Mucosa of rectum (tissue), 2 donors: ENCODE measurements at regions not wholly inside any gene's neighbourhood (a gene's known extent, or its start where the extent isn't known, plus 50 kb on each side); places are given as distances from the start of the nearest gene placed in this dataset.

Experiments
- H3K27ac ChIP-seq, 2 donors: one replicate each; pipeline ENCODE4 v1.7.0; 2013; ENCODE audit warnings: inconsistent platforms in 2 of 2, low read depth in 2 of 2, low read length in 2 of 2
- H3K27me3 ChIP-seq, 2 donors: one replicate each; pipeline ENCODE4 v1.7.0; 2013; ENCODE audit warnings: low read length in 2 of 2; ENCODE audit not compliant: control insufficient read depth in 2 of 2, insufficient read depth in 2 of 2
- H3K36me3 ChIP-seq, 2 donors: one replicate each; pipeline ENCODE4 v1.7.0; 2013; ENCODE audit warnings: low read length in 2 of 2; ENCODE audit not compliant: control insufficient read depth in 2 of 2, insufficient read depth in 2 of 2
- H3K4me1 ChIP-seq, 2 donors: one replicate each; pipeline ENCODE4 v1.7.0; 2013; ENCODE audit warnings: low read length in 2 of 2, mild to moderate bottlenecking in 1 of 2; ENCODE audit not compliant: control insufficient read depth in 2 of 2, insufficient read depth in 2 of 2
- H3K4me3 ChIP-seq, 2 donors: one replicate each; pipeline ENCODE4 v1.7.0; 2013; ENCODE audit warnings: low read length in 2 of 2
- H3K9ac ChIP-seq, 2 donors: one replicate each; pipeline ENCODE4 v1.7.0; 2013; ENCODE audit warnings: low read length in 2 of 2, low read depth in 1 of 2, mild to moderate bottlenecking in 1 of 2
- H3K9me3 ChIP-seq, 2 donors: one replicate each; pipeline ENCODE4 v1.7.0; 2013; ENCODE audit warnings: low read length in 2 of 2; ENCODE audit not compliant: control insufficient read depth in 2 of 2
- donor health status: healthy.
- donor health status: Normal muscosa, but diverticular disease.

- no peaks in the 10 kb centered on the region for H3K36me3 ChIP-seq
- no peaks in the 10 kb centered on the region for H3K27me3 ChIP-seq
Measured at GRCh38 chr3:86481031-86481430, 509.9 kb downstream of the VGLL3 start.

GRCh38 chr3:86464180-86464579 lies 526.8 kb downstream of the VGLL3 start:
- Histone ChIP-seq H3K4me3 (no peak overlapping the region), H3K27ac (no peak overlapping the region), H3K9me3 (no peaks in the 10 kb centered on the region), H3K36me3 (no peaks in the 10 kb centered on the region), H3K4me1 (no peaks in the 10 kb centered on the region), H3K27me3 (no peaks in the 10 kb centered on the region), H3K9ac (no peak overlapping the region)

More at GRCh38 chr3:86481031-86481430, 509.9 kb downstream of the VGLL3 start:
- H3K4me1 ChIP-seq = no peaks in the 10 kb centered on the region
- H3K9ac ChIP-seq = no peak overlapping the region
- no peak overlapping the region for H3K27ac ChIP-seq
- no peaks in the 10 kb centered on the region for H3K9me3 ChIP-seq
- H3K4me3 ChIP-seq = no peak overlapping the region

GRCh38 chr3:86451749-86452148 lies 539.2 kb downstream of the VGLL3 start:
- Histone ChIP-seq H3K27ac (no peak overlapping the region), H3K4me1 (no peaks in the 10 kb centered on the region), H3K9me3 (no peaks in the 10 kb centered on the region), H3K27me3 (no peaks in the 10 kb centered on the region), H3K9ac (no peak overlapping the region), H3K4me3 (no peak overlapping the region), H3K36me3 (no peaks in the 10 kb centered on the region)

GRCh38 chr3:86438544-86438943 lies 552.4 kb downstream of the VGLL3 start:
- H3K9me3 ChIP-seq = no peaks in the 10 kb centered on the region
- no peak overlapping the region for H3K4me3 ChIP-seq
- no peaks in the 10 kb centered on the region for H3K4me1 ChIP-seq
- no peak overlapping the region for H3K9ac ChIP-seq
- H3K27ac ChIP-seq = no peak overlapping the region
- H3K36me3 ChIP-seq = no peaks in the 10 kb centered on the region
- no peaks in the 10 kb centered on the region for H3K27me3 ChIP-seq

GRCh38 chr3:86427343-86427742 lies 563.6 kb downstream of the VGLL3 start:
- H3K4me3 ChIP-seq = no peak overlapping the region
- no peaks in the 10 kb centered on the region for H3K27me3 ChIP-seq
- no peak overlapping the region for H3K9ac ChIP-seq
- H3K36me3 ChIP-seq = no peaks in the 10 kb centered on the region
- no peaks in the 10 kb centered on the region for H3K9me3 ChIP-seq
- no peak overlapping the region for H3K27ac ChIP-seq
- H3K4me1 ChIP-seq = no peaks in the 10 kb centered on the region

- no peak overlapping the region for H3K9ac ChIP-seq
- no peaks in the 10 kb centered on the region for H3K36me3 ChIP-seq
Measured at GRCh38 chr3:86420990-86421739, 569.8 kb downstream of the VGLL3 start.

GRCh38 chr3:86418861-86419260 lies 572.1 kb downstream of the VGLL3 start:
- H3K9ac ChIP-seq = no peak overlapping the region
- H3K27ac ChIP-seq = no peak overlapping the region
- no peaks in the 10 kb centered on the region for H3K9me3 ChIP-seq
- H3K27me3 ChIP-seq = no peaks in the 10 kb centered on the region
- H3K4me3 ChIP-seq = no peak overlapping the region
- H3K36me3 ChIP-seq = no peaks in the 10 kb centered on the region
- H3K4me1 ChIP-seq = no peaks in the 10 kb centered on the region

More at GRCh38 chr3:86420990-86421739, 569.8 kb downstream of the VGLL3 start:
- H3K4me3 ChIP-seq = no peak overlapping the region
- no peak overlapping the region for H3K27ac ChIP-seq
- H3K27me3 ChIP-seq = no peaks in the 10 kb centered on the region
- H3K4me1 ChIP-seq = no peaks in the 10 kb centered on the region
- no peaks in the 10 kb centered on the region for H3K9me3 ChIP-seq

- Histone ChIP-seq H3K9me3 (no peaks in the 10 kb centered on the region), H3K27ac (no peak overlapping the region), H3K9ac (no peak overlapping the region), H3K4me3 (no peak overlapping the region), H3K27me3 (no peaks in the 10 kb centered on the region), H3K36me3 (no peaks in the 10 kb centered on the region), H3K4me1 (no peaks in the 10 kb centered on the region)
Measured at GRCh38 chr3:86416334-86416733, 574.6 kb downstream of the VGLL3 start.

- Histone ChIP-seq H3K27ac (no peak overlapping the region), H3K27me3 (no peaks in the 10 kb centered on the region), H3K4me1 (no peaks in the 10 kb centered on the region), H3K36me3 (no peaks in the 10 kb centered on the region), H3K4me3 (no peak overlapping the region), H3K9ac (no peak overlapping the region), H3K9me3 (no peaks in the 10 kb centered on the region)
Measured at GRCh38 chr3:86413645-86414044, 577.3 kb downstream of the VGLL3 start.

- no peaks in the 10 kb centered on the region for H3K27me3 ChIP-seq
- no peak overlapping the region for H3K9ac ChIP-seq
- H3K36me3 ChIP-seq = no peaks in the 10 kb centered on the region
- no peaks in the 10 kb centered on the region for H3K4me1 ChIP-seq
- no peaks in the 10 kb centered on the region for H3K9me3 ChIP-seq
- H3K4me3 ChIP-seq = no peak overlapping the region
- H3K27ac ChIP-seq = no peak overlapping the region
Measured at GRCh38 chr3:86410587-86410986, 580.4 kb downstream of the VGLL3 start.
